HFFc6 (cell line): ENCODE measurements at regions not wholly inside any gene's neighbourhood (a gene's known extent, or its start where the extent isn't known, plus 50 kb on each side); places are given as distances from the start of the nearest gene placed in this dataset.

ENCODE experiments used
- DNase-seq: peaks from one replicate; pipeline ENCODE4 v3.0.0-alpha.2; 2018
- H3K27ac Mint-ChIP-seq: 2 replicates; pipeline ENCODE4 v1.8.0; 2020; ENCODE audit warnings: mild to moderate bottlenecking, mixed read lengths
- H3K27me3 Mint-ChIP-seq: 2 replicates; pipeline ENCODE4 v1.8.0; 2021; ENCODE audit warnings: mild to moderate bottlenecking, moderate library complexity, mixed read lengths; ENCODE audit not compliant: insufficient read depth
- H3K36me3 Mint-ChIP-seq: 2 replicates; pipeline ENCODE4 v1.8.0; 2021; ENCODE audit warnings: low read depth, mixed read lengths
- H3K4me1 Mint-ChIP-seq: 2 replicates; pipeline ENCODE4 v1.8.0; 2020; ENCODE audit warnings: low read depth, mixed read lengths
- H3K4me3 Mint-ChIP-seq: 2 replicates; pipeline ENCODE4 v1.8.0; 2020; ENCODE audit warnings: mild to moderate bottlenecking, moderate library complexity, mixed read lengths
- H3K9me3 Mint-ChIP-seq: 2 replicates; pipeline ENCODE4 v1.8.0; 2020; ENCODE audit warnings: mild to moderate bottlenecking, mixed read lengths
- TF ChIP-seq, protein P1 (sequence below): fragments of 200-600 bp; sonication (generic); IDR thresholded peaks from 2 replicates; pipeline ENCODE4 v1.5.0; 2021; ENCODE audit warnings: antibody characterized with exemption, mild to moderate bottlenecking

DNA sequence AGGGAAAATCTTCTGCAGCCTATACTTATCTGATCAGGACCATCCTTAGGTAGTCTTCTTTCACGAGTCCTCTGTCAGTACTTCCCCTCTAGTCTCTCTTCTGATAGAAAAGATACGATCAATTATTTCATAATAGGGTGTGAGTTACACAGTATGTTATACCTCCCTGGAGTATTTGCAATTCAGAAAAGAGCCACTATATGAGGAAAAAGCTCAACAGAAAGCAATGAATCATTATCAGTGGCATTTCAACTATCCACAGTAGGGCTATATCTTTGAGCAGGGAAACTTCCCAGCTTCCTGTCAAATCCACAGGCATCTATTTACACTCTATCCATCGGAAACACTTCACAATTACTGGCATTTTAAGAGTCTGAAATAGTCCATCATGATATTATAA, 105.3 kb upstream of the ACVR2A start:
- Mint-ChIP-seq H3K27me3 (no peaks in the 10 kb centered on the region; the same call in 1 of the 2 replicates), H3K36me3 (no peaks in the 10 kb centered on the region), H3K9me3 (peaks cover 19% of the 10 kb centered on the region), H3K27ac (no peak overlapping the region), H3K4me1 (no peaks in the 10 kb centered on the region), H3K4me3 (no peak overlapping the region)
- DNase-seq, result no peak
- TF ChIP-seq, protein P1, sequence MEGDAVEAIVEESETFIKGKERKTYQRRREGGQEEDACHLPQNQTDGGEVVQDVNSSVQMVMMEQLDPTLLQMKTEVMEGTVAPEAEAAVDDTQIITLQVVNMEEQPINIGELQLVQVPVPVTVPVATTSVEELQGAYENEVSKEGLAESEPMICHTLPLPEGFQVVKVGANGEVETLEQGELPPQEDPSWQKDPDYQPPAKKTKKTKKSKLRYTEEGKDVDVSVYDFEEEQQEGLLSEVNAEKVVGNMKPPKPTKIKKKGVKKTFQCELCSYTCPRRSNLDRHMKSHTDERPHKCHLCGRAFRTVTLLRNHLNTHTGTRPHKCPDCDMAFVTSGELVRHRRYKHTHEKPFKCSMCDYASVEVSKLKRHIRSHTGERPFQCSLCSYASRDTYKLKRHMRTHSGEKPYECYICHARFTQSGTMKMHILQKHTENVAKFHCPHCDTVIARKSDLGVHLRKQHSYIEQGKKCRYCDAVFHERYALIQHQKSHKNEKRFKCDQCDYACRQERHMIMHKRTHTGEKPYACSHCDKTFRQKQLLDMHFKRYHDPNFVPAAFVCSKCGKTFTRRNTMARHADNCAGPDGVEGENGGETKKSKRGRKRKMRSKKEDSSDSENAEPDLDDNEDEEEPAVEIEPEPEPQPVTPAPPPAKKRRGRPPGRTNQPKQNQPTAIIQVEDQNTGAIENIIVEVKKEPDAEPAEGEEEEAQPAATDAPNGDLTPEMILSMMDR, result no peak

DNA sequence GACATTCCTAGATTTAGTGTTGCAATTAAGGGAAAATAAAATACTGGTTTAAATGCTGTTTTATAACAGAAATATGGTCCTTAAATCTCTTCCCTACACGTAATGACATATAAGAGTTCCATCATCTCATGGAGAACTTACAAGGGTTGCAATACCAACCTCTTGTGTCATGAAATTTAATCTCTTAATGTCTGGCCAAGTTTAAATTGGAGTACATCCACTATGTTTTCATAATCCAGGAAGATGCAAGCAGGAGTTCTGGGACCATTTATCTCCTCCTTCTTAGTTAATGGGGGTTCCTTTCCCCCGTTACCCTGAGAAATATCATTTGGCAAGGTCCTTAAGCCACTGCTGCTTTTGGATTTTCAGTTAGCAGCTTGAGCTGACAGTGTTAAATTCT, 126.0 kb upstream of the ACVR2A start:
- H3K27me3 Mint-ChIP-seq, result no peaks in the 10 kb centered on the region
- no peaks in the 10 kb centered on the region for H3K4me1 Mint-ChIP-seq
- TF ChIP-seq, protein P1, result no peak
- H3K9me3 Mint-ChIP-seq, result peaks cover 25% of the 10 kb centered on the region
- no peaks in the 10 kb centered on the region; the same call in 1 of the 2 replicates for H3K36me3 Mint-ChIP-seq
- no peak overlapping the region for H3K27ac Mint-ChIP-seq
- DNase-seq, result no peak
- no peak overlapping the region for H3K4me3 Mint-ChIP-seq

DNA sequence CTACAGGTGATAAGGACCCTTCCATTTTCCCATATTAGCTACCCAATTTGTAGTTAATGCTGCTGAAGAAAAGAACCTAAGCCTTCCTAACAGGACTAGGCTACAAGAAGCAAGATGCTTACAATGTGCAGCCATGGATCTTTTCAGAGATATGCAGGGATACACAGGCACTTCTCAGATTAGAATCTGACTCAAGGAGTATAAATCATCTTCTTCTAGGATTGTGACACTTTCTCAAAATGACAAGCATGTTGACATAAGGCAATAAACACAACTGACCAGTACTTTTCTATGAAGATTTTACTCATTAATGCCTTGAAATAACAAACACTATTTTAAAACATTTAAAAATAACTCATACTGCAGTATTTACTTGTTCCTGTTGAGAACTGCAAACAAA, 127.9 kb upstream of the ACVR2A start:
- Mint-ChIP-seq H3K36me3 (no peaks in the 10 kb centered on the region; the same call in 1 of the 2 replicates), H3K4me1 (no peaks in the 10 kb centered on the region), H3K4me3 (no peak overlapping the region), H3K27ac (no peak overlapping the region), H3K27me3 (no peaks in the 10 kb centered on the region), H3K9me3 (peaks cover 32% of the 10 kb centered on the region)
- DNase-seq, result no peak
- TF ChIP-seq, protein P1, result no peak

DNA sequence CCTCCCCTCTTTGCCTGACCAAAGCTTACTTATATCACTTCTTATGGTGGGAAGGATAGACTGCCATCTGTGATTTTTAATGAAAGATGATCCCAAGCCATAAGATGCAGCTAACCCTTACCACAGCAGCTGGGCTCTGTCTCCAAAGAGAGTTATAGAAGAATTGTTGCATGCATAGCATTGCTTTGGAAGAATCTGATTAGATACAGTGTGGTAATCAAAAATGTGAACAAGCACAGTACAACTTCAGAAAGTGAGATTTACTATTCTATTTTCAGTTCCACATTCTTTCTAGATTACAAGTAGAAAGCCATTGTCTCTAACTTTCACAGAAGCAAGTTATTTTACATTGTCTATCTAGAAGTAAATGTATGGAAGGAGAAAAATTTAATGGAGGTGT, 129.0 kb upstream of the ACVR2A start:
- Mint-ChIP-seq H3K27me3 (no peaks in the 10 kb centered on the region), H3K9me3 (peaks cover 42% of the 10 kb centered on the region), H3K27ac (no peak overlapping the region), H3K4me1 (no peaks in the 10 kb centered on the region), H3K4me3 (no peak overlapping the region), H3K36me3 (no peaks in the 10 kb centered on the region; the same call in 1 of the 2 replicates)
- DNase-seq, result no peak
- TF ChIP-seq, protein P1, result no peak

DNA sequence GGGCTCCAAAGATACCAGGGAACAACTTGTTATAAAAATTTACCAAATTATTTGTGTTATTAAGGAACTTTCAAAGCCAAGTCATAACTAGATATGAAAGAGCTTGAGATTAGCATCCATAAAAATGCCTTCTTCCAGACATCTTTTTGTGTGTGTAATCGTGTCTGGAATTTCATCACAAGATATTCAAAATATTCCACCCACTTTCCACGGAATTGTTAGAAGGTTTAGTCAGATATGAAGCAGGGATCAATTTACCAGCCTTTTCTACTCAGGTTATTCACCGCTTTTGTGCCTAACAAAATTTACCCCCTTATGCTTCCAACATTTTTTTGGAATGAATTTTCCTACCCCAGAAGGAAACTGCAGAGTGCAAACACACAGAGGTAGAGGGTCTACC, 130.2 kb upstream of the ACVR2A start:
- no peak for DNase-seq
- no peaks in the 10 kb centered on the region for H3K27me3 Mint-ChIP-seq
- H3K27ac Mint-ChIP-seq, result no peak overlapping the region
- TF ChIP-seq, protein P1, result no peak
- no peaks in the 10 kb centered on the region; the same call in 1 of the 2 replicates for H3K36me3 Mint-ChIP-seq
- H3K9me3 Mint-ChIP-seq, result peaks cover 40% of the 10 kb centered on the region
- H3K4me3 Mint-ChIP-seq, result no peak overlapping the region
- H3K4me1 Mint-ChIP-seq, result no peaks in the 10 kb centered on the region

DNA sequence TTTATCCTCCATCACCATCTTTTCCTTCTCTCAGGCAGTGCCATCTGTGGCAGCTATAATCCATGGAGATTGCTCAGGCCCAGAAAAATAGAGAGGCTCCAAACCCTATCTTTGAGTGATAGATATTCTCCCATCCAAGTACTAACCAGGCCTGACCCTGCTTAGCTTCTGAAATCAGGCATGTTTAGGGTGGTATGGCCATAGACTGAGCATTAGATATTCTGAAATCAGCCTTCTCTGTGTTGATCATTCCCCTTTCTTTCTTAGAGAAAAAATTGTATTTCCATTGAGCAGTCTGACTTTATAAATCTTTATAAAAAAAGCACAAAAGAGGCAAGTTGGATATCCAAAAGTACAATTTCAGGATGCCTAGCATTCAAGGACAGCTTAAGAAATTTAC, 131.5 kb upstream of the ACVR2A start:
- Mint-ChIP-seq H3K27ac (no peak overlapping the region), H3K36me3 (no peaks in the 10 kb centered on the region; the same call in 1 of the 2 replicates), H3K4me1 (no peaks in the 10 kb centered on the region), H3K27me3 (no peaks in the 10 kb centered on the region), H3K4me3 (no peak overlapping the region), H3K9me3 (peaks cover 34% of the 10 kb centered on the region)
- TF ChIP-seq, protein P1, result no peak
- no peak for DNase-seq
